Tibial nerve (tissue), 4 donors: ENCODE measurements at regions not wholly inside any gene's neighbourhood (a gene's known extent, or its start where the extent isn't known, plus 50 kb on each side); places are given as distances from the start of the nearest gene placed in this dataset.

Experiments
- DNase-seq, 2 donors: peaks; one replicate each; pipeline ENCODE4 v3.0.0-alpha.2; 2019; ENCODE audit warnings: low spot score in 2 of 2
- H3K27ac ChIP-seq, 4 donors: fragments of 200-600 bp; sonication (generic) in 3 of 4; one replicate each; pipeline ENCODE4 v1.5.1; 2017 to 2019; ENCODE audit warnings: mild to moderate bottlenecking in 1 of 4
- H3K27me3 ChIP-seq, 2 donors: fragments of 200-600 bp; sonication (generic) in 1 of 2; one replicate each; pipeline versions ENCODE4 v1.5.1 to v1.6.0; 2017 to 2019
- H3K36me3 ChIP-seq, 3 donors: fragments of 200-600 bp; sonication (generic); one replicate each; pipeline ENCODE4 v1.5.1; 2018 to 2019
- H3K4me1 ChIP-seq, 4 donors: fragments of 200-600 bp; sonication (generic) in 3 of 4; one replicate each; pipeline ENCODE4 v1.5.1; 2017 to 2019
- H3K4me3 ChIP-seq, 4 donors: fragments of 200-600 bp; sonication (generic) in 3 of 4; one replicate each; pipeline ENCODE4 v1.5.1; 2017 to 2019; ENCODE audit warnings: mild to moderate bottlenecking in 1 of 4, moderate library complexity in 1 of 4
- H3K9me3 ChIP-seq, 4 donors: fragments of 200-600 bp; sonication (generic) in 3 of 4; one replicate each; pipeline ENCODE4 v1.5.1; 2017 to 2019
- EP300 ChIP-seq, 2 donors: sonication (generic); formaldehyde crosslinking; IDR thresholded peaks; one replicate each; pipeline ENCODE4 v1.6.1; 2017; ENCODE audit warnings: antibody characterized with exemption in 2 of 2, mild to moderate bottlenecking in 1 of 2
- POLR2A ChIP-seq, 2 donors: fragments of 450-650 bp; IDR thresholded peaks; one replicate each; pipeline ENCODE4 v1.6.1; 2017; ENCODE audit warnings: antibody characterized with exemption in 2 of 2, mild to moderate bottlenecking in 2 of 2, moderate library complexity in 2 of 2
- WGBS, 2 donors: methylation state at CpG; one replicate each; pipeline ENCODE4 v1.1.5; 2018; 5-methylcytosine and 5-hydroxymethylcytosine counted together
- TF ChIP-seq, protein P1 (sequence below), 5 experiments: fragments of 200-600 bp in 3 of 5; fragments of 450-650 bp in 2 of 5; sonication (generic) in 3 of 5; IDR thresholded peaks; one replicate each; pipeline ENCODE4 v1.5.1; 2016 to 2019; ENCODE audit warnings: antibody characterized with exemption in 5 of 5, mild to moderate bottlenecking in 3 of 5, moderate library complexity in 2 of 5

DNA sequence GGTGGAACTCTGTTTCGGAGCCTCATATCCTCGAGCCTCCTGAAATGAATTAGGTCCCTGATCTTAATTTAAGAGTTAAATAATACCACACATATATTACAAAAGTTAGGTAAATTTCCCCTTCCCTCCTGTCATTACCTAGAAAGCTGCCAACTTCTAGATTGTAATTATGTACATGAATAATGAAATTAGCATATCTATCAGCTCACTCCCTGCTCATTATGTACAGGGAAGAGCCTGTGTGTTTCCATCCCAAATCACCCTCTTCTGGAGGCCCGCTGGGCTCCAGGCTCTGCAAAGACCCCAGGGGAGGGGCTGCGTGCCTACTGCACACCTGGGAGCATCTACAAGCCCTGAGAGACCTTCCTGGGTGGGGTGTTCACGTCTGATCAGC lies 384.1 kb downstream of the MN1 start:
- no peak for DNase-seq
- TF ChIP-seq EP300 (IDR thresholded peaks at IDR 0.05) = no peak
- TF ChIP-seq POLR2A (IDR thresholded peaks at IDR 0.05) = no peak
- TF ChIP-seq, protein P1, sequence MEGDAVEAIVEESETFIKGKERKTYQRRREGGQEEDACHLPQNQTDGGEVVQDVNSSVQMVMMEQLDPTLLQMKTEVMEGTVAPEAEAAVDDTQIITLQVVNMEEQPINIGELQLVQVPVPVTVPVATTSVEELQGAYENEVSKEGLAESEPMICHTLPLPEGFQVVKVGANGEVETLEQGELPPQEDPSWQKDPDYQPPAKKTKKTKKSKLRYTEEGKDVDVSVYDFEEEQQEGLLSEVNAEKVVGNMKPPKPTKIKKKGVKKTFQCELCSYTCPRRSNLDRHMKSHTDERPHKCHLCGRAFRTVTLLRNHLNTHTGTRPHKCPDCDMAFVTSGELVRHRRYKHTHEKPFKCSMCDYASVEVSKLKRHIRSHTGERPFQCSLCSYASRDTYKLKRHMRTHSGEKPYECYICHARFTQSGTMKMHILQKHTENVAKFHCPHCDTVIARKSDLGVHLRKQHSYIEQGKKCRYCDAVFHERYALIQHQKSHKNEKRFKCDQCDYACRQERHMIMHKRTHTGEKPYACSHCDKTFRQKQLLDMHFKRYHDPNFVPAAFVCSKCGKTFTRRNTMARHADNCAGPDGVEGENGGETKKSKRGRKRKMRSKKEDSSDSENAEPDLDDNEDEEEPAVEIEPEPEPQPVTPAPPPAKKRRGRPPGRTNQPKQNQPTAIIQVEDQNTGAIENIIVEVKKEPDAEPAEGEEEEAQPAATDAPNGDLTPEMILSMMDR (IDR thresholded peaks at IDR 0.05) = no peak
- H3K27ac ChIP-seq = no peak overlapping the region
- H3K9me3 ChIP-seq = no peaks in the 10 kb centered on the region
- H3K36me3 ChIP-seq = no peaks in the 10 kb centered on the region
- H3K4me1 ChIP-seq = peaks cover 0 to 20% (median 5%) of the 10 kb centered on the region in 4 donors
- H3K4me3 ChIP-seq = no peak overlapping the region
- WGBS, 2 donors = 70 to 79% methylated on average over 5 of the region's 5 CpGs
- H3K27me3 ChIP-seq = peaks cover 0 to 11% of the 10 kb centered on the region in 2 donors

DNA sequence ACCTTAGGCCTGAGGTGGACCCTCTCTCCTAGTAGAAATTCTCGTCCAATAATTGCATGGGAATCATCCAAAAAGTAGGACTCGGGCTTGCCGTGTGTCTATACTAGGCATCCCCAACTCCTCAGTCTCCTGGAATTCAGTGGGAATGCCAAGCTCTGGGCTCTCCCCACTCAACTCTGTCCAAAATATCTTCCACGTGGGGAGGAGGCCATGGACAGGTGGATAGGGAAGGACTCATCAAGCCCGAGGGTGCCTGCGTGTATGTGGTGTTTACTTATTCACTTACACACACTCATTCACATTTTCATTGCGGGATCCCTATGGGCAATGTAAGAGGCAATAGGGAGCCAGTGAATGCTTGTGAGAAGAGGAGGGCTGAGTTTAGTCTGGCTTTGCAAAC lies 383.3 kb downstream of the MN1 start:
- H3K4me3 ChIP-seq = no peak overlapping the region
- no peaks in the 10 kb centered on the region for H3K9me3 ChIP-seq
- H3K27ac ChIP-seq = no peak overlapping the region
- peaks cover 0 to 20% (median 5%) of the 10 kb centered on the region in 4 donors for H3K4me1 ChIP-seq
- WGBS, 2 donors = 61 to 68% methylated on average over 7 of the region's 7 CpGs
- no peaks in the 10 kb centered on the region for H3K36me3 ChIP-seq
- DNase-seq = no peak
- TF ChIP-seq POLR2A (IDR thresholded peaks at IDR 0.05) (no peak), EP300 (IDR thresholded peaks at IDR 0.05) (no peak)
- TF ChIP-seq, protein P1 (IDR thresholded peaks at IDR 0.05) = no peak
- H3K27me3 ChIP-seq = peaks cover 0 to 6% of the 10 kb centered on the region in 2 donors

- Histone ChIP-seq H3K36me3 (no peaks in the 10 kb centered on the region), H3K27me3 (peaks cover 0 to 6% of the 10 kb centered on the region in 2 donors), H3K9me3 (no peaks in the 10 kb centered on the region), H3K4me1 (peaks cover 0 to 20% (median 5%) of the 10 kb centered on the region in 4 donors), H3K27ac (no peak overlapping the region), H3K4me3 (no peak overlapping the region)
- DNase-seq = no peak
- TF ChIP-seq EP300 (IDR thresholded peaks at IDR 0.05) = no peak
- TF ChIP-seq, protein P1 (IDR thresholded peaks at IDR 0.05) = no peak
- TF ChIP-seq POLR2A (IDR thresholded peaks at IDR 0.05) = no peak
- WGBS, 2 donors = 62 to 64% methylated on average over 7 of the region's 7 CpGs
Observed at GRCh38 chr22:27419473-27419872, 382.1 kb downstream of the MN1 start.

DNA sequence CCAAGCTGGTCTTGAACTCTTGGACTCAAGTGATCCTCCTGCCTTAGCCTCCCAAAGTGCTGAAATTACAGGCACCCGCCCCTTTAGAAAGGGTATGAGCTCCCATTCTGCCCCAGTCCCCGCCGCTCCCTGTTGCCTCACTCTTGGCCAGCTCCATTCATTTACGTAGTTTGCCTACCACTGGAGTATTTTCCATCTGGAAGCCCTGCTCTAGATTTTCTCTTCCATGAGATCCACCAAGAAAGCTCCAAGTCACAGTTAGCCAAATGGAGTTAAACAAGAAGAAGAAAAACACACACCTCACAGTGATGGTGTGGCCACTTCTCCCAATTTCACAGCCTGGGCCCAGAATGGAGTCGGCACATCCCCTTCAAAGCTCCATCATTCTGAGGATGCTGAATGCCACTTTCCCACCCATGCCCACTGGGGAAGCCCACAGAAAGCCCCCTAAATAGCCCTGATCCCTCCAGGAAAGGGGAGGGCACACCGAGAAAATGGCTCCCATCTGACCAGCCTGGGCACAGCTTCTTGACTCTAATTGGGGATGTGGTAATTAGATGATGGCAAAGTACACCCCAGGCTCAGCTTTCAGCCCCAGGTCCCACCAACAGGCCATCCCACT lies 381.2 kb downstream of the MN1 start:
- Histone ChIP-seq H3K27me3 (peaks cover 0 to 3% of the 10 kb centered on the region in 2 donors), H3K4me1 (peaks cover 0 to 20% (median 5%) of the 10 kb centered on the region in 4 donors), H3K27ac (peak overlapping the region; percentile 45 to 78 (median 62)), H3K36me3 (no peaks in the 10 kb centered on the region), H3K4me3 (no peak overlapping the region), H3K9me3 (no peaks in the 10 kb centered on the region)
- no peak for TF ChIP-seq POLR2A (IDR thresholded peaks at IDR 0.05)
- TF ChIP-seq EP300 (IDR thresholded peaks at IDR 0.05) = no peak
- TF ChIP-seq, protein P1 (IDR thresholded peaks at IDR 0.05) = no peak
- peak in 1 of 2 donors; percentile 29 for DNase-seq
- 61% methylated on average over 6 of the region's 6 CpGs for WGBS, 2 donors

GRCh38 chr22:27420817-27421361 lies 380.7 kb downstream of the MN1 start:
- Histone ChIP-seq H3K27me3 (no peaks in the 10 kb centered on the region), H3K27ac (peak overlapping the region; percentile 45 to 78 (median 62)), H3K36me3 (no peaks in the 10 kb centered on the region), H3K4me1 (peaks cover 0 to 20% (median 5%) of the 10 kb centered on the region in 4 donors), H3K4me3 (peak overlapping the region in 1 of 4 donors; percentile 2), H3K9me3 (no peaks in the 10 kb centered on the region)
- peak in 1 of 2 donors; percentile 82 for TF ChIP-seq EP300 (IDR thresholded peaks at IDR 0.05)
- TF ChIP-seq, protein P1 (IDR thresholded peaks at IDR 0.05) = no peak
- DNase-seq = peak; percentile 82 to 88
- 5 to 12% methylated on average over 26 to 27 of the region's 27 CpGs for WGBS, 2 donors
